Effector memory CD4-positive, alpha-beta T cell (primary cell): ENCODE measurements at regions not wholly inside any gene's neighbourhood (a gene's known extent, or its start where the extent isn't known, plus 50 kb on each side); places are given as distances from the start of the nearest gene placed in this dataset.
"Not testable (repeated sequence)": the region's sequence is repeated elsewhere in the genome, so short reads cannot be mapped to it uniquely, and the experiment has no call there.

Source experiments
- DNase-seq, 3 donors: peaks; one replicate each; pipeline ENCODE4 v3.0.0-alpha.2; 2020
- H3K27ac ChIP-seq: 2 replicates; pipeline ENCODE4 v1.7.0; 2013; ENCODE audit warnings: mild to moderate bottlenecking, low read length, moderate library complexity; ENCODE audit not compliant: insufficient read depth, poor library complexity, severe bottlenecking
- H3K27me3 ChIP-seq: replicated peaks from 2 replicates; pipeline ENCODE4 v1.7.0; 2013; ENCODE audit warnings: mild to moderate bottlenecking, low read length; ENCODE audit not compliant: insufficient read depth, control insufficient read depth, poor library complexity, severe bottlenecking
- H3K36me3 ChIP-seq: 2 replicates; pipeline ENCODE4 v1.7.0; 2013; ENCODE audit warnings: mild to moderate bottlenecking, low read length, moderate library complexity; ENCODE audit not compliant: control insufficient read depth, insufficient read depth
- H3K4me1 ChIP-seq: 2 replicates; pipeline ENCODE4 v1.7.0; 2013; ENCODE audit warnings: low read length, mild to moderate bottlenecking; ENCODE audit not compliant: control insufficient read depth, insufficient read depth, poor library complexity, severe bottlenecking
- H3K4me3 ChIP-seq: 2 replicates; pipeline ENCODE4 v1.7.0; 2013; ENCODE audit warnings: low read length, low read depth, mild to moderate bottlenecking; ENCODE audit not compliant: insufficient read depth, poor library complexity, severe bottlenecking
- H3K9me3 ChIP-seq: 2 replicates; pipeline ENCODE4 v1.7.0; 2013; ENCODE audit warnings: mild to moderate bottlenecking, low read length, moderate library complexity; ENCODE audit not compliant: control insufficient read depth

DNA sequence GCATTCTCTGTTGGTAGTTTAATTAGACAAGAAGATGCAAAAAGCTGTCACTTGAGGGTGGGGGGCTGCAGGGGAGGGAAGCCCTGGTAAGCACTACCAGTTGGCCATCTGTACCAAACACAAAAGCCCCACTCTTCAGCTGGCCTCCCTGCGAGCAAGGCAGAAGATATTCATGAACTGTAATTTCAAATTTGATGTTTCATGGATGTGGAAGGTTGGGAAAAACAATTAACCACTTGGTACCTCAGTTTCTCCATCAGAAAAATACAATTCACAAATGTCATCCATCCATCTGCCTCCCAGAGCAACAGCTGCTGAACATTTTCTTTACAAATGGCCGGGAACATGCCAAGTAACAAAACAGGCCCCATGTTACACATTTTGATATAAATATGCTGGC lies 265.3 kb downstream of the HNRNPD start:
- DNase-seq, result no peak
- H3K4me1 ChIP-seq, result no peaks in the 10 kb centered on the region
- H3K9me3 ChIP-seq, result no peaks in the 10 kb centered on the region
- no peak overlapping the region for H3K27ac ChIP-seq
- no peak overlapping the region for H3K4me3 ChIP-seq
- no peaks in the 10 kb centered on the region for H3K27me3 ChIP-seq
- H3K36me3 ChIP-seq, result no peaks in the 10 kb centered on the region

DNA sequence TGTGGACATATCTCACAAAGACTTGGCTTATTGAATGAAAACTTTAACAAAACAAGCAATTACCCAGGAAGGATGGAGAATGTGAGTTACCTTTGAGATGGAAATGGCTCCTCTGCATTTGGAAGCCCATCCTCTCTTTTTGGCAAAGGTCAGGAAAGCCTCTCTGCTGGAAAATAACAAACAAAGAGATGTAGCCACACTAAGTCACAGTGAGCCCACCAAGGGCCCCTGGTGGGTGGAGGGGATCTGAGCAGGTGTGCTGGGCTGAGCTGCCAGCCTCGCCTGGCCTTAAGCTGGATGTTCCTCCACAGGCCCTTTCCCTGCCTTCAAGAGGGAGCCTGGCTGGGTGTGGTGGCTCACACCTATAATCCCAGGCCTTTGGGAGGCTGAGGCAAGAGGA lies 269.2 kb downstream of the HNRNPD start:
- no peak overlapping the region for H3K27ac ChIP-seq
- no peaks in the 10 kb centered on the region for H3K9me3 ChIP-seq
- H3K36me3 ChIP-seq, result no peaks in the 10 kb centered on the region
- H3K4me3 ChIP-seq, result no peak overlapping the region
- H3K4me1 ChIP-seq, result no peaks in the 10 kb centered on the region
- H3K27me3 ChIP-seq, result no peaks in the 10 kb centered on the region
- DNase-seq, result no peak

DNA sequence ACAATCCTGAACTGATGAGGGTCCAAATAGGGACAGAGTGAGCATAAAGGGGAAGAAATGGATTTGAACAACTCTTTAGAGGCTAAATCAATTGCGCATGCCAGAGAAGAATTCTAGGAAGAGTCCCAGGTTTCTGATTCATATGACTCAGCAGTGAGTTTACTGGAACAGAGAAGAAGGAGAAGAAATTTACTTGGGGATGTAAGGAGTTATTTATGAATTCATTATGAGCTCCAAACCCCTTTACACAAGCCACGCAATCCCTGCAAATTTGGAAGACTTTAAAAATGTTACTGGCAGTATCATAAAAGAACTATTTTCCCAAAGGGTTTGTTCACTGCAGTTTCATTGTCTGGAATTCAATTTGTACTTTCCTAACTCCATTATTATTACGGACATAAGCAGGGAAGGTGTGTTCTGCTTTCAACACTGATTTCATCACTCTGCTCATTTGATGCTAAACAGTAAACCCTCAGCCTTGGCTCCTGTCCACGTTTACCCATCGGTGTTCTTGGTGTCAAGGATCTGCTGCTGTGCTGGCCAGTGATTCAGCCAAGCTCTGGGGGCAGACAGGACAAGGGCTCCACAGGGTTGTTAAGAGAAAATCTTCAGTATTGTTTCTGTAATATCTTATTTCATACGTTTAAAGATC lies 273.7 kb downstream of the HNRNPD start:
- no peaks in the 10 kb centered on the region for H3K36me3 ChIP-seq
- H3K9me3 ChIP-seq, result no peaks in the 10 kb centered on the region
- H3K4me1 ChIP-seq, result no peaks in the 10 kb centered on the region
- no peak for DNase-seq
- H3K27ac ChIP-seq, result no peak overlapping the region
- H3K4me3 ChIP-seq, result no peak overlapping the region
- no peaks in the 10 kb centered on the region for H3K27me3 ChIP-seq

- no peak for DNase-seq
- Histone ChIP-seq H3K4me1 (no peaks in the 10 kb centered on the region), H3K36me3 (no peaks in the 10 kb centered on the region), H3K27ac (no peak overlapping the region), H3K9me3 (no peaks in the 10 kb centered on the region), H3K27me3 (no peaks in the 10 kb centered on the region), H3K4me3 (no peak overlapping the region)
Measured at GRCh38 chr4:82097504-82097903, 276.3 kb downstream of the HNRNPD start.

DNA sequence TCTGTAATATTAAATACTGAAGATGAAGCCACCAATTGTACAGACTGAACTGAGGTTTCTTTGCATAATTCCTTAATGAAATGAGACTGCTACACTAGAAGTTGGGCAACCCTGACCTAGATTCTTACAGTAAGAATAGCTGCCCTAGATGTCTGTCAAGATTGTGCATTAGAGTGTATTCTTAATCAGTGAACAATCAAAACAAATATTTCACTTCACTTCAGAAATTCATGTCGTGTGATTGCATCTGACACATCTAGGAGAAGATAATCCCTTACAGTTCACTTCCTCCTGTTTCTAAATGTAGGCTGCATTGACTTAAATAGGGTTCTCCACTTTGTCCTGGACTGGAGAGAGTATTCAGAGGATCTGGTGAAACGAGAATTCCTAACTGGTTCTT lies 283.1 kb downstream of the HNRNPD start:
- no peak for DNase-seq
- Histone ChIP-seq H3K9me3 (no peaks in the 10 kb centered on the region), H3K27ac (no peak overlapping the region), H3K4me1 (no peaks in the 10 kb centered on the region), H3K36me3 (no peaks in the 10 kb centered on the region), H3K4me3 (no peak overlapping the region), H3K27me3 (no peaks in the 10 kb centered on the region)

DNA sequence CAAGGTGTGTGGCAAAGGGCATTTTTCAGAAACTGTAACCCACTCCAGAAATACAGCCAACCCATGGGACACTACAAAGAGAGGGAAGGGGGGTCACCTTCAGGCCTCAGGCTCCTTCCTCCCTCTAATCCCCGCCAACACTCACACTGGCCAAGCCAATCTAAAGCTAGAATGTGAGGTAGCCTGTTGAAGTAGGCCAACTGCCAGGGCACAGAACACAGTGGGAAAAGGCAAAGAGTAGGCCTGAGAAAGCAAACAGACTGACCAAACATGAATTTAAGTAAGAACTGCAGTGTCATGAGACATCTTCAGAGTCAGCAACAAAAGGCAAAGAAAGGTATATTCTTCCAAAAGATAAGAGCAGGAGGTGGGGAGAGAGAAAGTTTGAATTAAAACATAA lies 289.0 kb downstream of the HNRNPD start:
- Histone ChIP-seq H3K27me3 (no peaks in the 10 kb centered on the region), H3K36me3 (no peaks in the 10 kb centered on the region), H3K9me3 (no peaks in the 10 kb centered on the region), H3K4me1 (no peaks in the 10 kb centered on the region), H3K27ac (no peak overlapping the region), H3K4me3 (no peak overlapping the region)
- DNase-seq, result no peak

- H3K4me1 ChIP-seq, H3K27me3 ChIP-seq, H3K27ac ChIP-seq, DNase-seq, H3K36me3 ChIP-seq, H3K9me3 ChIP-seq, H3K4me3 ChIP-seq: not testable (repeated sequence)
Measured at GRCh38 chr4:82077471-82077995, 296.3 kb downstream of the HNRNPD start.

GRCh38 chr4:82076809-82077208 lies 297.0 kb downstream of the HNRNPD start:
- H3K27ac ChIP-seq, result no peak overlapping the region
- H3K36me3 ChIP-seq, result no peaks in the 10 kb centered on the region
- no peak for DNase-seq
- H3K27me3 ChIP-seq, result no peaks in the 10 kb centered on the region
- no peak overlapping the region for H3K4me3 ChIP-seq
- no peaks in the 10 kb centered on the region for H3K4me1 ChIP-seq
- H3K9me3 ChIP-seq, result no peaks in the 10 kb centered on the region

DNA sequence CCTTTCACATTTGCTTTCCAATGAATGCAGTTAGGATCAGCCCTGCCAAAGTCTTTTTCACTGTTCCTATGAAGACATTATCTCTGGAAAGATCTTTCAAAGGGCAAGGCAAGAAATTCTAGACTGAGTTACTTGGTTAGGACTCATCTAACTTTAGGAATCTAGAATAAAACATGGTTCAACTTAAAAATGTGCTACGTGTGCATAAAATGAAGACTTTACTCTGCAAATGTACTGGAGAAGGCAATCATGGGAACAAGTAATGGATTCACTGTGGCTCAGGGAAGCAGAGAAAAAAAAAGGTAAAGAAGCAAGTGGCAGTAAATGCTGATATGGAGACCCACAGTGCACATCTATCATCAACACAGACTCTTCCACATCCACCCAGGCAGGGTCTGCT lies 297.4 kb downstream of the HNRNPD start:
- Histone ChIP-seq H3K9me3 (no peaks in the 10 kb centered on the region), H3K27me3 (no peaks in the 10 kb centered on the region), H3K4me3 (no peak overlapping the region), H3K4me1 (no peaks in the 10 kb centered on the region), H3K36me3 (no peaks in the 10 kb centered on the region), H3K27ac (no peak overlapping the region)
- no peak for DNase-seq

DNA sequence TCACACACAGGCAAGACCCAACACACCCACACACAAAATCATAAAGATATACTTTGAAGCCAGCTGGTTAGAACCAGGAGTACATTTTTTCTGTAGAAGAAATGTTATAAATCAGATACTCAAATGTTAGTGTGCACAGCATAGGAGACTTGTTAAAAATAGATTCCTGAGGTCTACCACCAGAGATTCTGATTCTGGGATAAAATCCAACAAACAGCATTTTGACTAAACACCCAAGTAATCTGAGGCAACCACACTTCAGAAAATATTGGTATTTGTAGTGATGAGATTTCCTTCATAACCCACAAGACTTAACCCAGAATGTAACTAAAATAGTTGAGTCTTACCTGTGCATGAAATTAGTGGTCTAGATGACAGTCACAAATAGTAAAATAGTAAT lies 301.8 kb downstream of the HNRNPD start:
- DNase-seq, result no peak
- no peaks in the 10 kb centered on the region for H3K27me3 ChIP-seq
- no peaks in the 10 kb centered on the region for H3K9me3 ChIP-seq
- no peaks in the 10 kb centered on the region for H3K4me1 ChIP-seq
- H3K36me3 ChIP-seq, result no peaks in the 10 kb centered on the region
- no peak overlapping the region for H3K27ac ChIP-seq
- H3K4me3 ChIP-seq, result no peak overlapping the region
